ENCODE measurements at regions not wholly inside any gene's neighbourhood (a gene's known extent, or its start where the extent isn't known, plus 50 kb on each side); places are given as distances from the start of the nearest gene placed in this dataset.
"Not testable (repeated sequence)": the region's sequence is repeated elsewhere in the genome, so short reads cannot be mapped to it uniquely, and the experiment has no call there.

- Histone ChIP-seq H3K4me1 (ENCODE audit: control insufficient read depth in 1 of 2, insufficient read depth in 2 of 2, low read length in 2 of 2) (no peaks in the 10 kb centered on the region), H3K36me3 (ENCODE audit: control insufficient read depth in 1 of 2, insufficient read depth in 2 of 2, low read length in 1 of 2) (no peaks in the 10 kb centered on the region), H3K27ac (ENCODE audit: low read depth in 1 of 2, low read length in 2 of 2) (no peak overlapping the region), H3K9me3 (ENCODE audit: control insufficient read depth, low read length) (no peaks in the 10 kb centered on the region), H3K4me3 (ENCODE audit: low read length in 2 of 2) (no peak overlapping the region), H3K27me3 (ENCODE audit: control insufficient read depth in 1 of 2, insufficient read depth in 2 of 2, low read length in 1 of 2) (no peaks in the 10 kb centered on the region)
- DNase-seq (no peak), ATAC-seq (ENCODE audit: low FRiP score) (no peak)
- 65 to 70% methylated on average over 5 of the region's 5 CpGs for WGBS, 2 donors
- intact Hi-C loops (cut with DNase I): no loop called here
Measured at GRCh38 chr1:60841116-60842046, 241.0 kb upstream of the NFIA start.

GRCh38 chr1:60840476-60840875, 241.9 kb upstream of the NFIA start:
- DNase-seq; H3K9me3 ChIP-seq (ENCODE audit: control insufficient read depth, low read length); H3K27me3 ChIP-seq (ENCODE audit: control insufficient read depth in 1 of 2, insufficient read depth in 2 of 2, low read length in 1 of 2); H3K4me3 ChIP-seq (ENCODE audit: low read length in 2 of 2); ATAC-seq (ENCODE audit: low FRiP score); H3K4me1 ChIP-seq (ENCODE audit: control insufficient read depth in 1 of 2, insufficient read depth in 2 of 2, low read length in 2 of 2); H3K36me3 ChIP-seq (ENCODE audit: control insufficient read depth in 1 of 2, insufficient read depth in 2 of 2, low read length in 1 of 2); intact Hi-C loops (cut with DNase I); H3K27ac ChIP-seq (ENCODE audit: low read depth in 1 of 2, low read length in 2 of 2): not testable (repeated sequence)
- 97 to 99% methylated on average over 2 of the region's 2 CpGs for WGBS, 2 donors

- WGBS, 2 donors: 93 to 96% methylated on average over 5 of the region's 5 CpGs
- Histone ChIP-seq H3K27me3 (ENCODE audit: control insufficient read depth in 1 of 2, insufficient read depth in 2 of 2, low read length in 1 of 2) (no peaks in the 10 kb centered on the region), H3K9me3 (ENCODE audit: control insufficient read depth, low read length) (no peaks in the 10 kb centered on the region), H3K36me3 (ENCODE audit: control insufficient read depth in 1 of 2, insufficient read depth in 2 of 2, low read length in 1 of 2) (no peaks in the 10 kb centered on the region), H3K27ac (ENCODE audit: low read depth in 1 of 2, low read length in 2 of 2) (no peak overlapping the region), H3K4me1 (ENCODE audit: control insufficient read depth in 1 of 2, insufficient read depth in 2 of 2, low read length in 2 of 2) (no peaks in the 10 kb centered on the region), H3K4me3 (ENCODE audit: low read length in 2 of 2) (no peak overlapping the region)
- intact Hi-C loops (cut with DNase I): no loop called here
- DNase-seq (no peak), ATAC-seq (ENCODE audit: low FRiP score) (no peak)
Measured at GRCh38 chr1:60835649-60836048, 246.7 kb upstream of the NFIA start.

- Histone ChIP-seq H3K36me3 (ENCODE audit: control insufficient read depth in 1 of 2, insufficient read depth in 2 of 2, low read length in 1 of 2) (no peaks in the 10 kb centered on the region), H3K27me3 (ENCODE audit: control insufficient read depth in 1 of 2, insufficient read depth in 2 of 2, low read length in 1 of 2) (no peaks in the 10 kb centered on the region), H3K4me3 (ENCODE audit: low read length in 2 of 2) (no peak overlapping the region), H3K4me1 (ENCODE audit: control insufficient read depth in 1 of 2, insufficient read depth in 2 of 2, low read length in 2 of 2) (no peaks in the 10 kb centered on the region), H3K9me3 (ENCODE audit: control insufficient read depth, low read length) (no peaks in the 10 kb centered on the region), H3K27ac (ENCODE audit: low read depth in 1 of 2, low read length in 2 of 2) (no peak overlapping the region)
- DNase-seq (no peak), ATAC-seq (ENCODE audit: low FRiP score) (no peak)
- intact Hi-C loops (cut with DNase I): no loop called here
- 80 to 88% methylated on average over 3 of the region's 3 CpGs for WGBS, 2 donors
Measured at GRCh38 chr1:60833173-60833572, 249.2 kb upstream of the NFIA start.

- Histone ChIP-seq H3K4me3 (ENCODE audit: low read length in 2 of 2) (no peak overlapping the region), H3K9me3 (ENCODE audit: control insufficient read depth, low read length) (no peaks in the 10 kb centered on the region), H3K36me3 (ENCODE audit: control insufficient read depth in 1 of 2, insufficient read depth in 2 of 2, low read length in 1 of 2) (no peaks in the 10 kb centered on the region), H3K4me1 (ENCODE audit: control insufficient read depth in 1 of 2, insufficient read depth in 2 of 2, low read length in 2 of 2) (no peaks in the 10 kb centered on the region), H3K27ac (ENCODE audit: low read depth in 1 of 2, low read length in 2 of 2) (no peak overlapping the region), H3K27me3 (ENCODE audit: control insufficient read depth in 1 of 2, insufficient read depth in 2 of 2, low read length in 1 of 2) (no peaks in the 10 kb centered on the region)
- intact Hi-C loops (cut with DNase I): no loop called here
- DNase-seq: no peak
- ATAC-seq (ENCODE audit: low FRiP score): no peak
- WGBS, 2 donors: 84 to 89% methylated on average over 3 of the region's 3 CpGs
Measured at GRCh38 chr1:60832367-60832766, 250.0 kb upstream of the NFIA start.

GRCh38 chr1:60831780-60832179, 250.6 kb upstream of the NFIA start:
- Histone ChIP-seq H3K4me3 (ENCODE audit: low read length in 2 of 2) (no peak overlapping the region), H3K27ac (ENCODE audit: low read depth in 1 of 2, low read length in 2 of 2) (no peak overlapping the region), H3K9me3 (ENCODE audit: control insufficient read depth, low read length) (no peaks in the 10 kb centered on the region), H3K36me3 (ENCODE audit: control insufficient read depth in 1 of 2, insufficient read depth in 2 of 2, low read length in 1 of 2) (no peaks in the 10 kb centered on the region), H3K4me1 (ENCODE audit: control insufficient read depth in 1 of 2, insufficient read depth in 2 of 2, low read length in 2 of 2) (no peaks in the 10 kb centered on the region), H3K27me3 (ENCODE audit: control insufficient read depth in 1 of 2, insufficient read depth in 2 of 2, low read length in 1 of 2) (no peaks in the 10 kb centered on the region)
- 95 to 98% methylated on average over 3 of the region's 3 CpGs for WGBS, 2 donors
- ATAC-seq (ENCODE audit: low FRiP score) (no peak), DNase-seq (no peak)
- intact Hi-C loops (cut with DNase I): no loop called here

- no peaks in the 10 kb centered on the region for H3K36me3 ChIP-seq (ENCODE audit: control insufficient read depth in 1 of 2, insufficient read depth in 2 of 2, low read length in 1 of 2)
- no peaks in the 10 kb centered on the region for H3K9me3 ChIP-seq (ENCODE audit: control insufficient read depth, low read length)
- no peak overlapping the region for H3K4me3 ChIP-seq (ENCODE audit: low read length in 2 of 2)
- H3K4me1 ChIP-seq (ENCODE audit: control insufficient read depth in 1 of 2, insufficient read depth in 2 of 2, low read length in 2 of 2): no peaks in the 10 kb centered on the region
- no peak overlapping the region for H3K27ac ChIP-seq (ENCODE audit: low read depth in 1 of 2, low read length in 2 of 2)
- H3K27me3 ChIP-seq (ENCODE audit: control insufficient read depth in 1 of 2, insufficient read depth in 2 of 2, low read length in 1 of 2): no peaks in the 10 kb centered on the region
- 96 to 98% methylated on average over 3 of the region's 3 CpGs for WGBS, 2 donors
- DNase-seq (no peak), ATAC-seq (ENCODE audit: low FRiP score) (no peak)
- intact Hi-C loops (cut with DNase I): no loop called here
Measured at GRCh38 chr1:60828944-60829343, 253.4 kb upstream of the NFIA start.

GRCh38 chr1:60826320-60827094, 255.9 kb upstream of the NFIA start:
- Histone ChIP-seq H3K36me3 (ENCODE audit: control insufficient read depth in 1 of 2, insufficient read depth in 2 of 2, low read length in 1 of 2) (no peaks in the 10 kb centered on the region), H3K4me3 (ENCODE audit: low read length in 2 of 2) (no peak overlapping the region), H3K27me3 (ENCODE audit: control insufficient read depth in 1 of 2, insufficient read depth in 2 of 2, low read length in 1 of 2) (no peaks in the 10 kb centered on the region), H3K27ac (ENCODE audit: low read depth in 1 of 2, low read length in 2 of 2) (no peak overlapping the region), H3K9me3 (ENCODE audit: control insufficient read depth, low read length) (no peaks in the 10 kb centered on the region), H3K4me1 (ENCODE audit: control insufficient read depth in 1 of 2, insufficient read depth in 2 of 2, low read length in 2 of 2) (no peaks in the 10 kb centered on the region)
- ATAC-seq (ENCODE audit: low FRiP score): no peak
- no peak for DNase-seq
- 89 to 91% methylated on average over 2 of the region's 2 CpGs for WGBS, 2 donors
- intact Hi-C loops (cut with DNase I): no loop called here

- H3K4me3 ChIP-seq (ENCODE audit: low read length in 2 of 2): no peak overlapping the region
- ATAC-seq (ENCODE audit: low FRiP score) (peak; percentile 44), DNase-seq (no peak)
- H3K27me3 ChIP-seq (ENCODE audit: control insufficient read depth in 1 of 2, insufficient read depth in 2 of 2, low read length in 1 of 2): no peaks in the 10 kb centered on the region
- H3K36me3 ChIP-seq (ENCODE audit: control insufficient read depth in 1 of 2, insufficient read depth in 2 of 2, low read length in 1 of 2): no peaks in the 10 kb centered on the region
- no peak overlapping the region for H3K27ac ChIP-seq (ENCODE audit: low read depth in 1 of 2, low read length in 2 of 2)
- no peaks in the 10 kb centered on the region for H3K9me3 ChIP-seq (ENCODE audit: control insufficient read depth, low read length)
- WGBS, 2 donors: 96 to 100% methylated on average over 1 of the region's 1 CpG
- no peaks in the 10 kb centered on the region for H3K4me1 ChIP-seq (ENCODE audit: control insufficient read depth in 1 of 2, insufficient read depth in 2 of 2, low read length in 2 of 2)
- intact Hi-C loops (cut with DNase I): no loop called here
Measured at GRCh38 chr1:60825593-60825992, 256.8 kb upstream of the NFIA start.
